Right ventricle myocardium inferior (tissue), 1 donor: ENCODE measurements at regions not wholly inside any gene's neighbourhood (a gene's known extent, or its start where the extent isn't known, plus 50 kb on each side); places are given as distances from the start of the nearest gene placed in this dataset.

Experiments
- ATAC-seq: fragments of 200-7000 bp; cut with Tn5 transposase; one replicate; pipeline ENCODE4 v1.9.1; 2020; ENCODE audit warnings: mild to moderate bottlenecking, moderate library complexity
- DNase-seq: peaks from one replicate; pipeline ENCODE4 v3.0.0; 2021; ENCODE audit errors: missing footprints
- intact Hi-C: fragments of 100-400 bp; cut with DNase I; formaldehyde crosslinking; loops from one replicate; pipeline ENCODE4 v1.11.0; 2022
- donor health status: DM: no; HTN: yes; CAD: no; lungs with severe emphysema.

GRCh38 chr1:80818211-80818610, 982.5 kb upstream of the ADGRL2 start:
- ATAC-seq (no peak), DNase-seq (no peak)
- intact Hi-C loops, result no loop called here

- ATAC-seq, result no peak
- no peak for DNase-seq
- intact Hi-C loops, result no loop called here
Measured at GRCh38 chr1:80807981-80808380, 992.8 kb upstream of the ADGRL2 start.

- ATAC-seq (no peak), DNase-seq (no peak)
- intact Hi-C loops, result no loop called here
Measured at GRCh38 chr1:80806431-80806830, 994.3 kb upstream of the ADGRL2 start.

- no peak for DNase-seq
- intact Hi-C loops, result no loop called here
- no peak for ATAC-seq
Measured at GRCh38 chr1:80801695-80802094, 999.0 kb upstream of the ADGRL2 start.

GRCh38 chr1:80799457-80799856, 1001.3 kb upstream of the ADGRL2 start:
- DNase-seq (no peak), ATAC-seq (no peak)
- intact Hi-C loops, result no loop called here

- no peak for ATAC-seq
- intact Hi-C loops, result no loop called here
- DNase-seq, result no peak
Measured at GRCh38 chr1:80779275-80779674, 1021.5 kb upstream of the ADGRL2 start.

GRCh38 chr1:80778094-80778840, 1022.5 kb upstream of the ADGRL2 start:
- intact Hi-C loops, result no loop called here
- no peak for DNase-seq
- no peak for ATAC-seq

- DNase-seq (no peak), ATAC-seq (no peak)
- intact Hi-C loops, result no loop called here
Measured at GRCh38 chr1:80776266-80776665, 1024.5 kb upstream of the ADGRL2 start.

- intact Hi-C loops, result no loop called here
- ATAC-seq (no peak), DNase-seq (no peak)
Measured at GRCh38 chr1:80769208-80769750, 1031.5 kb upstream of the ADGRL2 start.

- intact Hi-C loops, result no loop called here
Measured at GRCh38 chr1:80767711-80768110, 1033.0 kb upstream of the ADGRL2 start.

GRCh38 chr1:80759354-80759753, 1041.4 kb upstream of the ADGRL2 start:
- no peak for DNase-seq
- intact Hi-C loops, result no loop called here
- ATAC-seq, result no peak

More at GRCh38 chr1:80767711-80768110, 1033.0 kb upstream of the ADGRL2 start:
- DNase-seq (no peak), ATAC-seq (no peak)

- DNase-seq (no peak), ATAC-seq (no peak)
- intact Hi-C loops, result no loop called here
Measured at GRCh38 chr1:80755944-80756343, 1044.8 kb upstream of the ADGRL2 start.

GRCh38 chr1:80751204-80751603, 1049.5 kb upstream of the ADGRL2 start:
- intact Hi-C loops, result no loop called here
- no peak for DNase-seq
- no peak for ATAC-seq

- ATAC-seq, result no peak
- intact Hi-C loops, result no loop called here
Measured at GRCh38 chr1:80731241-80731894, 1069.4 kb upstream of the ADGRL2 start.

GRCh38 chr1:80722611-80723010, 1078.1 kb upstream of the ADGRL2 start:
- DNase-seq (no peak), ATAC-seq (no peak)
- intact Hi-C loops, result no loop called here

More at GRCh38 chr1:80731241-80731894, 1069.4 kb upstream of the ADGRL2 start:
- no peak for DNase-seq

- ATAC-seq, result no peak
- intact Hi-C loops, result no loop called here
Measured at GRCh38 chr1:80706526-80706925, 1094.2 kb upstream of the ADGRL2 start.

GRCh38 chr1:80678438-80678837, 1122.3 kb upstream of the ADGRL2 start:
- DNase-seq (no peak), ATAC-seq (no peak)
- intact Hi-C loops, result no loop called here

More at GRCh38 chr1:80706526-80706925, 1094.2 kb upstream of the ADGRL2 start:
- no peak for DNase-seq

- intact Hi-C loops, result no loop called here
Measured at GRCh38 chr1:80675454-80675853, 1125.3 kb upstream of the ADGRL2 start.

GRCh38 chr1:80673935-80674597, 1126.7 kb upstream of the ADGRL2 start:
- intact Hi-C loops, result no loop called here
- no peak for DNase-seq
- ATAC-seq, result no peak

More at GRCh38 chr1:80675454-80675853, 1125.3 kb upstream of the ADGRL2 start:
- DNase-seq (no peak), ATAC-seq (no peak)

GRCh38 chr1:80668372-80668771, 1132.4 kb upstream of the ADGRL2 start:
- no peak for DNase-seq
- ATAC-seq, result no peak
- intact Hi-C loops, result no loop called here
